HG02970 (cell line): ENCODE measurements at regions not wholly inside any gene's neighbourhood (a gene's known extent, or its start where the extent isn't known, plus 50 kb on each side); places are given as distances from the start of the nearest gene placed in this dataset.

ENCODE experiments used
- ATAC-seq: cut with Tn5 transposase; IDR thresholded peaks from one replicate; pipeline ENCODE4 v1.9.1; 2021; ENCODE audit warnings: mild to moderate bottlenecking, moderate library complexity, moderate number of reproducible peaks; ENCODE audit not compliant: unreplicated experiment, low FRiP score

DNA sequence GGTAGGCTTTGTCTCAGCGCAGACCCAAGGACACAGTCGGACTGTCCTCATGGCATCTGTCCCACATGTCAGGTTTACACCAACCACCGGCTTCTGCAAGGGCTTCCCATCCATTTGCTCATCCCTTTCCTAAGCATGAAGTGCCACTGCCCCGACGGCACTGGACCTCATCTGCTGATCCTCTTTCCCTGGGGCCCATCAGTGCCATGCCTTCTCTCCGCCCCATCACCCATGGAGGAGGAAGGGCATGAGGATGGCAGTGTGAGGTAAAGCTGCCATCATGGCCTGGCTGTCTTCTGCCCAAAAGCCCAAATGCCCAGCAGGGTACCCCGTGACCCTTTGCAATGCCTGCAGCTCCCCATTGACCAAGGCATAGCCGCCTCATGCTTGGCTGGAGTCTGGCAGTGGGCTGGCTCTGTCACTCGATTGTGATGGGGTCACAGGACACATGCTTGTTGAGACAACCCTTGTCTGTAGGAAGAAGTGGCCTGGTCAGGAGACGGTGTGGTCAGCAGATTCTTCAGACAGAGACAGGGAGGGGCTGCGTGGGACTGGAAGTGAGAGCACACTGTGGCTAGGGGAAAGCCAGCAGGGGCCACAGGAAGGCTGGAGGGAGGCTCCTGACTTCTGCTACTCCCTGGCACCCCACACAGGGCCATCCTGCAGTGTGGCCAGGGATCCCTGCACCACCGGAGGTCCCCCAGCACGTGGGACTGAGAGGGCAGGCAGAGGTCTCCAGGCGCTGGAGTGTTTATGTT lies 493.7 kb upstream of the HS6ST1 start:
- no peak for ATAC-seq

DNA sequence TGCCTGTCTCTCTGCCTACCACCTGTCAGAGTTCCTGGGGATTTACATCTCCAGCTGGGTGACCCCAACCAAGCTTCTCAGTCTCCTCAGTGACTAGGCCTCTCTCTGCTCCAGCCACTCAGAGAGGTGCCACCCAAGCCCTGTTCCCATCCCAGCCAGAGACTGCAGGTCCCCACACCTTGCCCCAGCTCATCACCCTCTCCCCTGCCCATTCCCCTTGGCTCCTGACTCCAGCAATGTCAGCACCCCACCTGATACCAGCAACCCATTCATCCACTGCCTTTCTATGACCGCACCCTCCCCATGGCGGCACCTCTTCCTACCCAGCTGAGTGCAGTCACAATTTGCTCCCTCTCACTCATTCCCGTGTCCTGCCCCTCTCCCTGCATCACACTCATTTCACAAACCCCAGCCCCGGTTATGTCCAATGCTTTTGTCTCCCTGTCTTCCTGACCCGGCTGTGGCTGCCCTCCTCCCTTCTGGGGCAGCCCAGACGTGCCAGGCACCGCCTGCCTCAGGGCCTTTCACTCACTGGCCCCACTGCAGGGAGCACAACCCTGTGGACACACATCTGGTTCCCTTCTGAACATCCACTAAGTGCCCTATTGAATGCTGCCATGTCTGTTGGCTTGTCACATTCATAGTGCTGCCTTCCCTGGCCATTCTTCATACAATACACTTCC lies 494.8 kb upstream of the HS6ST1 start:
- no peak for ATAC-seq

- ATAC-seq = no peak
These were observed 496.6 kb upstream of the HS6ST1 start for GRCh38 chr2:128815248-128815647.

DNA sequence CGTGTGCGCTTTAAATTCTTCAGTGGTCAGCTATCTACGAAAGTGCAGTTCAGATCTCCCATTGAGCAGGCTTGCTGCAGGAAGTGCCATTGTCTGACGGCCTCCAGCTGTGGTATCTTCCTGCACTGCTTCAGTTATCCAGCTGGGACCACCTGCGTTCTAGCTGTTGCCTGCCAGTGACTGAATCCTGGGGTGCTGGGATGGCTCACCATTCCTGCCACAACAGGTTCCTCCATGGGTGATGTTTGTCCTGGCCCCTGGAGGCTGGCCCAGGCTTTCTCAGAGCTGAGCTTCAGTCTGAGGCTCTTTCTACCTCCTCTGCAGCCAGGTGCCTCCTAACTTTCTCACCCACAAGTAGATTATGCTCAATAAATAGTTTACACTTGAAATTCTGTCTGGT lies 498.5 kb upstream of the HS6ST1 start:
- no peak for ATAC-seq

DNA sequence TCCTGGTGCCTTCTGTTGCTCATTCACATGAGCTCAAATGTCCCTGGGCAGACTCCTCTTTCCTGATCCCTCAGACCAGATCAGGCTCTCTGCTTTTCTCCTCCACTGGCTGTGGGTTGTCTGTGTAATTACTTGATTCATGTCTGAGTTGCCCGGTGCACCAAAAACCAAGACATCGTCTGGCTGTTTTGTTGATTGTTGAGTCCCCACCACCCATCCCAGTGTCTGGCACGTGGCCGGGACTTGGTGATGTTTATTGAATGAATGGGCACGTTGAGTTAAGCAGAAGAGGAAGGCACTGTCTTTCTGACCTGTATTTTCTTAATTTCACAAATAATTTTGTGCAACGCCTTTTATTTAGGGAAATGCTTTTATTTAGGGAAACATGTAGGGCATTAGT lies 499.1 kb upstream of the HS6ST1 start:
- ATAC-seq = no peak

- no peak for ATAC-seq
These were observed 499.6 kb upstream of the HS6ST1 start for GRCh38 chr2:128818248-128818647.

GRCh38 chr2:128818704-128819491 lies 500.2 kb upstream of the HS6ST1 start:
- no peak for ATAC-seq

DNA sequence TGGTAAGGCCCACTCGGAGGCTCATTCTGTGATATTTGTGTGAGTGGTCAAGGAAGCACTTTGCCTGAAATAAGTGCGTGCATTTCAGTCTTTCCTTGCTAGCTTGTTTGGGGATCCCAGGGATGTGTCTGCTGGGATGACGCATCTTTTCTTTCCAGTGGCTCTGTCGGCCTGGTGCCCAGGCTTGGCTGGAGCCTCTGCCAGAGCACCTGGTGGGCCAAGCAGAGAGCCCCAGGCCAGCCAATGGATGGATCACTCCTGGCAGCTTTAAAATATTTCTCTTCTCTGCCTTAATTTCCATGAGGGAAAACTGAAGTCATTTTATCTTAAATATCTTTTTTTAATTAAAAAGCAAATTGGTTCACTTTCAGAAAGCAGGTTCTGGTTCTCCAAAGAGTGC lies 501.8 kb upstream of the HS6ST1 start:
- ATAC-seq = no peak

DNA sequence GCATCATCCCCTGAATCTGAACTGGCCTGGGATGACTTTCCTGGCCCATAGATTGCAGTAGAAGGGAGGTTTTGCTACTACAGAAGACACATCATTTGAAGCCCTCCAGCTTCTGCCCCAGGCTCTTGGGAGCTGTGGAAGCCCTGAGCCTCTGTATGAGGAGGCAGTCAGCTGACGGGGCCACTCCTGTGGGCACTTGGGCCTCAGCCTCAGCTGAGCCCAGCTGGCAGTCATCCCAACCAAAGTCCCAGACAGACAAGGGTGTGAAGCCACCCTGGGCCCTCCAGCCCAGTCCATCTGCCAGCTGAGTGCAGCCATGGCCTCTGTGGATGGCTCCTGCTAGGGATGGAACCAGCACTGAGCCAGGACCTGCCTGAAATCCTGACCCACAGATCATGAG lies 502.3 kb upstream of the HS6ST1 start:
- no peak for ATAC-seq

DNA sequence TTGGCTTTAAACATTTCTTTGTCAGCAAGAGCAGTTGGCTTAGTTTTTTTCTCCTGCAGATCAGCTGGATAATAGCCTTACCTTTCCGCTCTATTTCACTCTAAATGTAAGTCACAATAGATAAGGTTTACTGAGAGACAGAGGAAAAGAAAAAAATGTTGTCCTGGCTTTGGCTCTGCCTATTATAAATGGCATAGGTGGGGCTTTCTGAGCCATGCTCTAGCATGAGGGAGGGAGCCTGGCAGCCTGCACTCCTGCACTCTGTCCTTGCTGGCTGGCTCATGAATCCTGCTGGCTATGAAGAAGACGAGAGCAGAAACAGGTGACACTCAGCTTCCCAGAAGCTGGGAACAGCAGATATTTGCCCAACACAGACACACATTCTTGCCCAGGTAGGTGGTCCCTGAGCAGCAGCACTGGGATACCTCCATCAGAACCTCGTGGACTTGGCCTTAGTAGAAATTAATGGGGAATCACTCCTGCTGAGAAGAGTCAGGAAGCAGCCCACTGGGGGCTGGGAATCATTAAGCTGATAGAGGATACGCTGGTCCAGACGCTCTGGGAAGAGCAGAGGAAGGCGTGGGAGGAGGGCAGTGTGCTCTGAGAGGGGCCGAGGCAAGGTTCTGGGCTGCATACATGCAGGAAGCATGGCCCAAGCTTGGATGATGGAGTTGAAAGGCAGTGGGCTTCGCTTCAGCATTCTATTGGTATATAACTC lies 514.4 kb upstream of the HS6ST1 start:
- no peak for ATAC-seq

GRCh38 chr2:128833664-128834027 lies 515.0 kb upstream of the HS6ST1 start:
- ATAC-seq = no peak

DNA sequence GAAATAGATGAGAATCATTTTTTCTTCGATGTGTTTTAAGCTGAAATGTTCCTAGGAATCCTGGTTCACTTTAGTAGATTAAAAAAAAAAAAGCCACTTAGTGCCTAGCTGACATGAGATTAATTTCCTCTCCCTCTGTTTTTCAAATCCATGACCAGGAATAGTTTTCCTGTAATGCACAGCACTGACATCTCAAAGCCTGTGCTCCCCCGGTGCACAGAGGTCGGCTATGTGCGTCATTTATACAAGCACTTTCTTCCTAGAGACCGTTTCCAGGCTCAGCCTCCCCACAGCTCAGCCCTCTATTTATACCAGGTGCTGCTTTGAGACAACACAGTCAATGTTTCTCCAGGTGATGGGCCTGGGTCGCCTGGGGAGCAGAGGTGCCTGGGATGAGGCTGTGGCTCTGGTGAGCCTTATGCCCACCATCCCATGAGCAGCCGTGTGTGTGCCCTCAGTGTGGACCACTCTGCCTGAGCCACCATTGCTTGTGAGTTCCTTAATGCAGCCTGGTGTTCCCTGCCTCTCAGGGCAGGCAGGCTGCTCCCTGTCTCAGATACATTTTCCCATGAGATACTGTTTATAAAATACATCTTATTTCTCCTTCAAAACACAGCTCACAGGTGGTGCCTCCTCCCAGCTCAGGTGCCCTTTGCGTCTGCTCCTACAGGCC lies 515.7 kb upstream of the HS6ST1 start:
- ATAC-seq = no peak

- ATAC-seq = no peak
These were observed 516.2 kb upstream of the HS6ST1 start for GRCh38 chr2:128834880-128835252.

DNA sequence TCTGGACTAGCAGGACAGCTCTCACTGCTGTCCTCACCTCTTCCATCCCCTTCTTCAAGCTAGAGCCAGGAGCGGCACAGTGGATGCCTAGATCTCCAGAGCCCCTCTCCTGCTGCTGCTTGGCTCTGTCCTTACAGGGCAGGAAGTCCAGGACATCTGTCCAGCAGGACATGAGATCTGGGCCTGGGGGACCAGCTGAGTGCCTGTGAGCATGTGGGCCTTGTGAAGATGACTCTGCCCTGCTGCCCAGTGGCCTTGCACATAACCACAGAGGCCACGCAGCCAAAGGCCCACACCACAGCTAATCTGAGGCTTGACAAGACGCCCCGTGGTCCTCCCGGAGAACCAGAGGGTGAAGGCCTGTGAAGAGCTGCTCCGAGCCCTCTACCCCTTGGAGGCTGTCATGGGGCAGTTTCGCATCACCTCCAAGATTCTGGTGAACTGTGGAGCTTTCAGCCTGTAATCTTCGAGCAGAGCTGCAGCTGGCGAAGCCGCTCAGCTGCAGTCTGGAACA lies 516.7 kb upstream of the HS6ST1 start:
- ATAC-seq = no peak

DNA sequence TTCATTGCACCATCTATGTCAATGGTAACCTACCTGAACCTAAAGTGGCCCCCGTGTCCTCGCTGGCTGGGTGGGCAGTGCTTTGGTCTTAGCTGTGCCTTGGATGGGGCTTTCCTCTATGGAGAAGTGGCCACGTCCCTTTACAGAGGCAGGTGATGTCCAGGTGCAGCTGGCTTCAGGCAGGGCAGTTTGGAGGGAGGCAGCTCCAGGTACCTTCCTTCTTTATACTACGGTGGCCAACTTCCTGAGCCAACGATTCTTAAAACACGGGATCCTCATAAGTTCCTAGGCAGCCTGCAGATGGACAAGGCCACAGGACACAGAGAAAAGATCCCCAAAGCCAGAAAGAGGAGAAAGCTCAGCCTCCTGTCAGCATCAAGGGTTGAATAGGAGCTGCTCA lies 517.3 kb upstream of the HS6ST1 start:
- ATAC-seq = no peak

GRCh38 chr2:128836559-128837100 lies 518.0 kb upstream of the HS6ST1 start:
- ATAC-seq = no peak

GRCh38 chr2:128838244-128838643 lies 519.6 kb upstream of the HS6ST1 start:
- ATAC-seq = no peak

DNA sequence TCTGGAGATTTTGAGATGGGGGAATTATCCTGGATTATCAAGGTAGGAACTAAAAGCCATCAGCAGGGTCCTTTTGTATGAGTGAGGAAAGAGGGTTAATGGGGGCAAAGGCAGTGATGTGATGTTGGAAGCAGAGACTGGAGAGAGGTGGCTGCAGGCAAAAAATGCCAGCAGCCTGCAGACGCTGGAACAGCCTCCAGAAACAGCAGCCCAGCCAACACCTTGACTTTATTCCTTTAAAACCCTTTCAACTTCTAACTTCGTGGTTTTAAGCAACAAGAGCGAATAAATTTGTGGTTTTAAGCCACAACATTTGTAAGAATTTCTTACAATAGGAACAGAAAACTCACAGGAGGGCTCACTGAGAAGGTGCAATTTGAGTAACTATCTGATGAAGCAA lies 523.1 kb upstream of the HS6ST1 start:
- ATAC-seq = no peak

DNA sequence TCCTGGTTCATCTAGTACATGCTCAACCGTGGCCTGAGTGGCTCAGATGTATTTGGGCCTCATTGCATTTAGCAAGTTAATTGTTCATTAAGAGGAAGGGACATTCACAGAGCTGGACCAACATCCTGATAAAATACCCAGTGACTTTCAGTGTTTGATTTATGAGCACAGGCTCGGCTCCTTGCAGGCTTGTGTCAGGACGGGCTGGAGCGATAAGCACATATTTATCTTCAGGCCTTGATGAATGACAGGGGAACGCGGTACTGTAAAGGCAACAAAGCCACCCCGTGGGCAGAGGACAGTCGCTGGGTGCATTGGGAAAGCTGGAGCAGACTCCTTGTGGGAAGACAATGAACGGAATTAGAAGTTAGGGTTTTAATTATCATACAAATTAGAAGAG lies 548.6 kb upstream of the HS6ST1 start:
- no peak for ATAC-seq
